SU-DHL-6 (cell line): ENCODE measurements at regions not wholly inside any gene's neighbourhood (a gene's known extent, or its start where the extent isn't known, plus 50 kb on each side); places are given as distances from the start of the nearest gene placed in this dataset.

Experiments used
- CTCF ChIP-seq: fragments of 200-600 bp; sonication (generic); IDR thresholded peaks from one replicate; pipeline ENCODE4 v1.5.1; 2017; ENCODE audit warnings: antibody characterized with exemption, mild to moderate bottlenecking, low read length, moderate library complexity; ENCODE audit not compliant: insufficient read depth, poor library complexity, severe bottlenecking
- EZH2phosphoT487 ChIP-seq: fragments of 200-600 bp; sonication (generic), shearing (Covaris generic); conservative IDR thresholded peaks from 2 replicates; pipeline ENCODE4 v1.6.1; 2018; ENCODE audit warnings: mild to moderate bottlenecking, antibody characterized with exemption, low read length, moderate library complexity, mixed read lengths

GRCh38 chr6:144675231-144675861 lies 390.2 kb downstream of the UTRN start:
- TF ChIP-seq CTCF: no peak
- no peak for TF ChIP-seq EZH2phosphoT487
